Jurkat, Clone E6-1 (cell line): ENCODE measurements at regions not wholly inside any gene's neighbourhood (a gene's known extent, or its start where the extent isn't known, plus 50 kb on each side); places are given as distances from the start of the nearest gene placed in this dataset.
"Not testable (repeated sequence)": the region's sequence is repeated elsewhere in the genome, so short reads cannot be mapped to it uniquely, and the experiment has no call there.

Experiments
- DNase-seq: peaks from one replicate; pipeline ENCODE4 v3.0.0-alpha.2; 2011; ENCODE audit warnings: low read depth, low spot score
- H3K4me3 ChIP-seq: 2 replicates; pipeline ENCODE4 v1.5.1; 2011; ENCODE audit warnings: mild to moderate bottlenecking, low read length, control low read depth, moderate library complexity

GRCh38 chr6:67165606-67166005 lies 1458.6 kb upstream of the EYS start:
- H3K4me3 ChIP-seq: no peak overlapping the region
- no peak for DNase-seq

DNA sequence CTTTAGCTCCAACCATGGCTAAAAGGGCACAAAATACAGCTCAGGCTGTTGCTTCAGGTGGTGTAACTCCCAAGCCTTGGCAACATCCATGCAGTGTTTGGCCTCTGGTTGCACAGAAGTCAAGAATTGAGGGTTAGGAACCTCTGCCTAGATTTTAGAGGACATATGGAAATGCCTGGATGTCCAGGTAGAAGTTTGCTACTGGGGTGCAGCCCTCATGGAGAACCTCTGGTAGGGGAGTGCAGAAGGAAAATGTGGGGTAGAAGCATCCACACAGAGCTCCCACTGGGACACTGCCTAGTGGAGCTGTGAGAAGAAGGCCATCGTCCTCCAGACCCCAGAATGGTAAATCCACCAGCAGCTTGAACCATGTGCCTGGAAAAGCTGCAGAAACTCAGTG lies 1453.8 kb upstream of the EYS start:
- no peak overlapping the region for H3K4me3 ChIP-seq
- DNase-seq: no peak

- DNase-seq: no peak
- H3K4me3 ChIP-seq: no peak overlapping the region
Measured at GRCh38 chr6:67141005-67141404, 1434.0 kb upstream of the EYS start.

DNA sequence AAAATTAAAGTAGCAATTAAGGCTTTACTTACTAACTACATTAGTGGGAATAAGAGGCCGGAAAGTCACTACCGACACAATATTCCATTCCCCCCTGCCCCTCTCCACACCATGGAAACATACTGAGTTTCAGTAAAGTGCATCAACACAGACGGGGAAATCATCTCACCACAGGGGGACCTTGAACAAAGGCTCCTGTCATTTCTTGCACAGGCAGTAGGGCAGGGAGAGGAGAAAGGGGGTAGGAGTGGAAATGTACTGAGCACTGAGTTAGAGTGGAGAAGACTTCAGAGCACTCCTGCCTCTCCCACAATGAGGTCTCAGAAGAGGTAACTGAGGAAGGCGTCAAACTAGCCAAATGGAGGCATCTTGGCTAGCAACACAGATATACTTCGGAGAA lies 1426.9 kb upstream of the EYS start:
- no peak overlapping the region for H3K4me3 ChIP-seq
- DNase-seq: no peak

- no peak for DNase-seq
- no peak overlapping the region for H3K4me3 ChIP-seq
Measured at GRCh38 chr6:67131827-67132226, 1424.8 kb upstream of the EYS start.

DNA sequence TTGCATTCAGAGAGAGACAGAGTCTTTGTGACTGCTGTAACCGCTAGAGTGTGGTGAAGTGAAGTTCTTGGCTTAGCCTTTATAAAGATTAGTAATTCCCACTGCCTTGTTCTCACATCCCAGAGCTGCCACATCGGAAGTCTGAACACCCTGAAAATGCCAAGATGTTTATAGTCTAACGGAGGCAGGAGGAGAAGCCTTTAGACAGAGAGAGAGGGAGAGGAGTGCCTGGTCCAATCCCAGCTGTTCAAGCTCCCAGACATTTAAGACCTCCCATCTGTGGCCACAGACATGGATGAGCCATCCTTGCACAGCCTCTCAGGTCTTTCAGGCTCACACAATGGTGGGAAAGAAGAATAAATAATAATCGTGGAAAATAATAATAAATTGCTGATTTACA lies 1422.8 kb upstream of the EYS start:
- H3K4me3 ChIP-seq: no peak overlapping the region
- no peak for DNase-seq

GRCh38 chr6:67127041-67127440 lies 1420.0 kb upstream of the EYS start:
- H3K4me3 ChIP-seq: no peak overlapping the region
- no peak for DNase-seq

- H3K4me3 ChIP-seq: no peak overlapping the region
- DNase-seq: no peak
Measured at GRCh38 chr6:67121115-67121514, 1414.1 kb upstream of the EYS start.

GRCh38 chr6:67112120-67112519 lies 1405.1 kb upstream of the EYS start:
- H3K4me3 ChIP-seq: no peak overlapping the region
- DNase-seq: no peak

- no peak for DNase-seq
- no peak overlapping the region for H3K4me3 ChIP-seq
Measured at GRCh38 chr6:67102743-67103142, 1395.7 kb upstream of the EYS start.

- peak; percentile 21 for DNase-seq
- not testable (repeated sequence) for H3K4me3 ChIP-seq
Measured at GRCh38 chr6:67095618-67096226, 1388.7 kb upstream of the EYS start.

DNA sequence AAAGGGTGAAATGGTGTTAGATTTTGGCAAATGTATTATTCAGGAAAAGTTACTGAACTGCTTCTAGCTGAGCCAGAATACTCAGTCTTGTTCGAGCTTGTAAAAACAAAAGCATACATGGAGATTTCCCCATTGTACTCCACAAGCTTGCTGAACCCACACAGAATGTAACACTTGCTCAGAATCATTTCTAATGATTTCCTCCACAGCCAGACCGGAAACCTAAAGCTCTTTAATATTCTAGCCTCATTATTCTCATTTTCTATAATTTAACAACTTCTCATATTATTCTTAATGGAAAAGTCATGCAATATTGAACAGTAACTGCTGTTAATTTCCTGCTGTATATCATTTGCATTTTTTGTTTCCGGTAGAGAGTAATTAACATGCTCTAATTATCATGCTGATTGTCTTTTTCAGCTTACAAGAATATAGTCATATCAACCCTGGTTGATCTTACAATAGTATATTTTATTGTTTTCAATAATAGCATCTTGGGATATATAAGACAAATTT lies 1387.5 kb upstream of the EYS start:
- no peak for DNase-seq

DNA sequence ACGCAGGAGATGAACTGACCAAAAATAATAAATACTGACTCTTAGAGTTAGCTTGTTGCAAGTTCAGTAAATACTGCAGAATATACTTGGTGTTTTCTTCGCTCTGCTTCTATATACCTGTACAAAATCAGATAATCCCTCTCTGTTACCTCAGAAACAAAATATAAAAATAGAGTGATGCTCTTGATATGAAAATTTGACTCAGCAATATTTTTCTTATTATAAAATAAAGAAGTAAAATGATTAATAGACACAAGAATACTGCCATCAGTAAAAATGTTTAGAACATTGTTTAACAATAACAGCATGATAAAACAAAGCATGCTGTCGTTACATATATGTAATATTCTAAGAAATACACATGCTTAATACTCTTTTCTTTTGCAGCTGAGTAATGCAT lies 1366.9 kb upstream of the EYS start:
- no peak overlapping the region for H3K4me3 ChIP-seq
- DNase-seq: no peak

More for the DNA sequence above, 1387.5 kb upstream of the EYS start:
- no peak overlapping the region for H3K4me3 ChIP-seq

- DNase-seq: no peak
Measured at GRCh38 chr6:67068781-67069180, 1361.8 kb upstream of the EYS start.

DNA sequence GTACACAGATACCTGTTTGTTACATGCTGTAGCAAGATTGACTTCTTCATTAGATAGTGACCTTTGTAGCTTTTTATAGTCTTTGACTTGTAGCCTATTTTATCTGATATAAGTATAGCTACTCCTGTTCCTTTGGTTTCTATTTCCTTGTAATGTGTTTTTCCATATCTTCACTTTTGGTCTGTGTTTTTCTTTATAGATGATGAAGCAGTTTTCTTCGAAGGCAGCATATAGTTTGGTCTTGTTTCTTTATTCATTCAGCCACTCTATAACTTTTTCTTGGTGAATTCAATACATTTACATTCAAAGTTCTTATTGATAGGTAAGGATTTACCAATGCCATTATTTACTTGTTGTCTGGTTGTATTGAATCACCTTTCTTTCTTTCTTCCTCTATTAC lies 1357.3 kb upstream of the EYS start:
- DNase-seq: no peak
- H3K4me3 ChIP-seq: no peak overlapping the region

More at GRCh38 chr6:67068781-67069180, 1361.8 kb upstream of the EYS start:
- H3K4me3 ChIP-seq: no peak overlapping the region

- H3K4me3 ChIP-seq: no peak overlapping the region
- DNase-seq: no peak
Measured at GRCh38 chr6:67047996-67048395, 1341.0 kb upstream of the EYS start.

GRCh38 chr6:67045076-67045475 lies 1338.0 kb upstream of the EYS start:
- H3K4me3 ChIP-seq: no peak overlapping the region
- DNase-seq: no peak

- DNase-seq: no peak
- H3K4me3 ChIP-seq: no peak overlapping the region
Measured at GRCh38 chr6:67031451-67031850, 1324.4 kb upstream of the EYS start.

- DNase-seq: no peak
- H3K4me3 ChIP-seq: no peak overlapping the region
Measured at GRCh38 chr6:67030861-67031260, 1323.8 kb upstream of the EYS start.

GRCh38 chr6:67016921-67017460 lies 1310.0 kb upstream of the EYS start:
- no peak overlapping the region for H3K4me3 ChIP-seq

DNA sequence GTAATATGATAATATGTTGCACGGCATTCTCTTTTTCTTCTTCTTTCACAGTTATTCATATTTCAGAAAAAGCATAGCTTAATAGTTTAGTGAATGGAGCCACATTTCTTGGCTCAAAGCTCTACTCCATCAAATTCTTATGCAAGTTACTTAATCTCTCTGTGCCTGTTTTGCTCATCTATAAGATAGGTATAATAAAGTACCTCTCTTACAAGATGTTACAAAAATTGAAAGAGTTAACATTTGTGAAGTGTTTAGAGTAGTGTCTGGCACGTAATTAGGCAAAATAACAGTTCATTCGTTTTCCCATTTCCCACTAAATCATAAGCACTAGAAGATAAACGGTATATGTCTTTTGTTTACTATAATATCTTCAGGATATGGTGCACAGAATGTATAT lies 1304.4 kb upstream of the EYS start:
- no peak for DNase-seq
- no peak overlapping the region for H3K4me3 ChIP-seq

More at GRCh38 chr6:67016921-67017460, 1310.0 kb upstream of the EYS start:
- no peak for DNase-seq
